ENCODE measurements at regions not wholly inside any gene's neighbourhood (a gene's known extent, or its start where the extent isn't known, plus 50 kb on each side); places are given as distances from the start of the nearest gene placed in this dataset.
"Not testable (repeated sequence)": the region's sequence is repeated elsewhere in the genome, so short reads cannot be mapped to it uniquely, and the experiment has no call there.

- not testable (repeated sequence) for DNase-seq
Observed at GRCh38 chr5:34096033-34096432, 53.0 kb upstream of the C1QTNF3 start.

- DNase-seq: not testable (repeated sequence)
Observed at GRCh38 chr5:34099891-34100290, 56.9 kb upstream of the C1QTNF3 start.

- not testable (repeated sequence) for DNase-seq
Observed at GRCh38 chr5:34101567-34101966, 58.6 kb upstream of the C1QTNF3 start.

GRCh38 chr5:34108897-34109296 lies 65.9 kb upstream of the C1QTNF3 start:
- not testable (repeated sequence) for DNase-seq

- DNase-seq: not testable (repeated sequence)
Observed at GRCh38 chr5:34124280-34124679, 81.3 kb upstream of the C1QTNF3 start.

GRCh38 chr5:34125354-34125753 lies 82.3 kb upstream of the C1QTNF3 start:
- DNase-seq: not testable (repeated sequence)

- DNase-seq: not testable (repeated sequence)
Observed at GRCh38 chr5:34126741-34127140, 83.7 kb upstream of the C1QTNF3 start.

GRCh38 chr5:34127818-34128217 lies 84.8 kb upstream of the C1QTNF3 start:
- not testable (repeated sequence) for DNase-seq

GRCh38 chr5:34128890-34129289 lies 85.9 kb upstream of the C1QTNF3 start:
- not testable (repeated sequence) for DNase-seq

GRCh38 chr5:34154988-34155387 lies 112.0 kb upstream of the C1QTNF3 start:
- DNase-seq: not testable (repeated sequence)

- not testable (repeated sequence) for DNase-seq
Observed at GRCh38 chr5:34156703-34157414, 113.8 kb upstream of the C1QTNF3 start.

- not testable (repeated sequence) for DNase-seq
Observed at GRCh38 chr5:34160904-34161303, 117.9 kb upstream of the C1QTNF3 start.

GRCh38 chr5:34171398-34171797 lies 128.4 kb upstream of the C1QTNF3 start:
- DNase-seq: not testable (repeated sequence)

GRCh38 chr5:34179453-34180190 lies 136.6 kb upstream of the C1QTNF3 start:
- DNase-seq: not testable (repeated sequence)

GRCh38 chr5:34180225-34180624 lies 137.2 kb upstream of the C1QTNF3 start:
- DNase-seq: not testable (repeated sequence)

GRCh38 chr5:34180940-34181614 lies 138.1 kb upstream of the C1QTNF3 start:
- DNase-seq: not testable (repeated sequence)

GRCh38 chr5:34185005-34185404 lies 142.0 kb upstream of the C1QTNF3 start:
- not testable (repeated sequence) for DNase-seq

- DNase-seq: not testable (repeated sequence)
Observed at GRCh38 chr5:34185572-34185971, 142.6 kb upstream of the C1QTNF3 start.

GRCh38 chr5:34186108-34186507 lies 143.1 kb upstream of the C1QTNF3 start:
- not testable (repeated sequence) for DNase-seq

GRCh38 chr5:34186865-34187264 lies 143.9 kb upstream of the C1QTNF3 start:
- DNase-seq: not testable (repeated sequence)

- DNase-seq: not testable (repeated sequence)
Observed at GRCh38 chr5:34187441-34187840, 144.4 kb upstream of the C1QTNF3 start.

- not testable (repeated sequence) for DNase-seq
Observed at GRCh38 chr5:34188001-34188822, 145.2 kb upstream of the C1QTNF3 start.

All from NCI-H2171 (cell line).